NAMALWA (cell line): ENCODE measurements at regions not wholly inside any gene's neighbourhood (a gene's known extent, or its start where the extent isn't known, plus 50 kb on each side); places are given as distances from the start of the nearest gene placed in this dataset.
"Not testable (repeated sequence)": the region's sequence is repeated elsewhere in the genome, so short reads cannot be mapped to it uniquely, and the experiment has no call there.

Source experiments
- DNase-seq: peaks from one replicate; pipeline ENCODE4 v3.0.0-alpha.2; 2015; ENCODE audit warnings: low spot score

- no peak for DNase-seq
These were observed 610.9 kb upstream of the MAN1A1 start for GRCh38 chr6:119960456-119960855.

DNA sequence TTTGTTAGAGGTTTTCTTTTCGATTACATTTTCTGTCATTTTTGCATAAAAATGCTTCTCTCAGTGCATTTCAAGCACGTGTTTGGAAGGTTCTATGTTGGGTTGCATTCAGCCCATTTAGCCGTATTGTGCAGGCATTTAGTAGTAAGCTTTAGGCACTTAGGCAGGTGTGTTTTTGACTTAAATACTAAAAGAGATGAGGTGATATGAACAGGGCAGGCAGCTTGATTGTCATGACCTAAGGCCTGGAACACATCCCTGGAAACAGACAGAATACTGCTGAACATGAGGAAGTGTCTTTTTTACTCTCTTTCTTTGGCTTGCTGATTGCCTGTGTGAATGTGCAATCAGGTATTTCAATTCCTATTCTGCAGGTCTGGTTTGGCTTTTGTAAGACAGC lies 610.5 kb upstream of the MAN1A1 start:
- DNase-seq = no peak

DNA sequence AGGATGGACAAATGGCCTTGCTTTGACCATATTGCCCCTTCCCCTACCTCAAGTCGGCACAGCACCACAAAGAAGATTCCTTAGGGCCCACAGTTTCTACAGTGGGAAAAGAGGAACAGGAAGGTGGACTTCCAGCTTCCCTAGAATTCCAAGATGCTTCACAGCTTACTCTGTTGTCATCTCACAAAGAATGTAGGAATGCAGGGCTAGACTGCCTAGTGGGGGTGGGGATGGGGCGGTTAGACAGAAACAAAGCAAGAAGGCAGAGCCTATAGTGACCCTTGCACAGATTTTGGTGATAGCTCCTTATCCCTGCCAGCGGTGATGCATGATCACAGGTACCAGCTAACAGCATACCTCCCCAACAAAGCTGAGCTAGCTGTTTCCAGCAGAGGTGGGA lies 607.6 kb upstream of the MAN1A1 start:
- DNase-seq = no peak

DNA sequence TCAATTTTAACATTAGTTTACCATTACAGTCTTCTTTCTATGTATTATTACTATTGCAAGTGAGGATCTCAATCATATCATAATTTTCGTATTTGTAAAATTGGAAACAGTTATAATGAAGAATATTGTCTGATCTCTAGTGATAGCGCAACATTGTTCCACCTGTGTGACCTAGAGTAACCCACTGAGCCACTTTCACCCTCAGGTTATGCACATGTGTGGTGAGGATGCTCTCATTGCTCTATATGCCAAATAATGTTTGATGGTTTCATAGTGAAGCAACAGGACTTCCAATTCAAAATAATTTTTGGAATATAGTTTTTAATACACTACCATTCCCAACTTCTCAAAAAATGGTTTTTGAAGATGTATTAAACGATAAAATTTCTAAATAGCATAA lies 603.1 kb upstream of the MAN1A1 start:
- DNase-seq = no peak

- no peak for DNase-seq
These were observed 601.1 kb upstream of the MAN1A1 start for GRCh38 chr6:119950681-119951080.

DNA sequence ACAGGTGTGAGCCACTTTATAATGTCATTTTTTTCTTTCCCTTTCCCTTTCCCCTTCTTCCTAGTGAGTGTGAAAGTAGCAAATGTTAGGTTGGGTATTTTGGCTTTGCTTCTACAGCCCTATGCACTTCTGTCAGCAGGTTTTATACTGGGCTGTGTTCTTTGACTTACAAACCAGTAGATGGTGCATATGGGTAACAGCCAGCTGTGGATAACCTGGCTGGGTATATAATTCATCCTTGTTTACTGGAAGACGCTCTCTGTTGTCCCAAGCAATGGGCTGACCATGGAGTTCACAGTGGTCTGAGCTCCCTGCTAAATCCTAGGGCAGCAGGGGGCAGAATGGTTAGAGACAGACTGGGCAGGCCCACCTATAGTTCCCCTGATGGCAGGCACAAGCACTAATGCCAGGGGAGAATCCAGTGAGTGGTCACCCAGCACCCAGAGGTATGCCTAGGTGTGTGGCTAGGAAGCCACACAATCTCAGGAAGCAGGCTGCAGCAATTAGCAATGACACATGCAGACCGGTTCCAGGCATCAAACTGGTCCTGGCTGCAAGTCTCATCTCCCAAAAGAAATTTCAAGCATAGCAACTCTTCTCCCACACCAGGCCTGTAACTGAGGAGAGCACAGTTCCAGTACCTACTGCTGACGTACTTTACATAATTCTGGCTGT lies 592.7 kb upstream of the MAN1A1 start:
- DNase-seq = no peak

GRCh38 chr6:119938752-119939151 lies 589.2 kb upstream of the MAN1A1 start:
- DNase-seq = peak; percentile 16

GRCh38 chr6:119934816-119935215 lies 585.3 kb upstream of the MAN1A1 start:
- DNase-seq = no peak

DNA sequence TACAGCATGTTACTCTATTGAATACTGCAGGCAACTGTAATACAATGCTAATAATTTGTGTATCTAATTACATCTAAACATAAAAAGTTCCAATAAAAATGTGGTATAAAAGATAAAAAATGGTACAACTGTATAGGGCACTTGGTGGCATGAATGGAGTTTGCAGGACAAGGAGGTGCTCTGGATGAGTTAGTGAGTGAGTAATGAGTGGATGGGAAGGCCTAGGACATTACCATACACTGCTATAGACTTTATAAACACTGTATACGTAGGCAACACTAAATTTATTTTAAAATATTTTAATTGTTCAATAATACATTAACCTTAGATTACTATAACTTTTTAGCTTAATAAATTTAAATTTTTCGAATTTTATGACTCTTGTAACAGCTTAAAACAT lies 579.6 kb upstream of the MAN1A1 start:
- DNase-seq = no peak

GRCh38 chr6:119924888-119925287 lies 575.3 kb upstream of the MAN1A1 start:
- DNase-seq = not testable (repeated sequence)

DNA sequence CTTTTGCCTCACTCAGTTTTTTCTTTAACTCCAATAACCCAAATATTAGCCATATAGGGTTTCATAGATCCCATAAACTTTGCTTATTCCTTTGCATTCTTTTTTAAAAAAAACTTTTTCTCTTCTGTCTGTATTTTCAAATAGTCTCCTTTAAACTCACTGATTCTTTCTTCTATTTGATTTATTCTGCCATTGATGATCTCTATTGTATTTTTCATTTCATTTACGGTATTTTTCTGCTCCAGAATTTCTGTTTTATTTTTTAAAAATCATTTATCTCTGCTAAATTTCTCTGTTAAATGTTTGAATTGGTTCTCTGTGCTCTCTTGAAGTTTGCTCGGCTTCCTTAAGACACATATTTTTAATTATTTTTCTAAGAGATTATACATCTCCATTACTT lies 573.3 kb upstream of the MAN1A1 start:
- DNase-seq = no peak

GRCh38 chr6:119921491-119922010 lies 572.0 kb upstream of the MAN1A1 start:
- DNase-seq = no peak

DNA sequence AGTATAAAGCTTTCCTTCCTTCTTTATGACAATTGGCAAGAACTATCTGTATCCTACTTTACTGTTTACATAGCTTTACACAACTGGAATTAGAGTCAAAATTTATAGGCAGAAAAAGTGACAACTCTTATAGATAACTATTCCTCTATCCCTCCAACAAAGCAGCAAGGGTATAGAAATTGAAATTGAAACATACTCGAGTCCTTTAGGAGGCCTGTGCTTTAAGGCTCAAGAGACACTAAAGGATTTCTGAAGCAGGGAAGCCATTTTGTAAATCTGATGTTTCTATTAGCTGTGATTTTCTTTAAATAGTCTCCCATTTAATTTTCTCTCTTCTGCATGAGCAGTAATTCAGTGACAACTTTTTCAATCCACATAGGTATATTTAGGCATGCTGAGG lies 567.6 kb upstream of the MAN1A1 start:
- no peak for DNase-seq

DNA sequence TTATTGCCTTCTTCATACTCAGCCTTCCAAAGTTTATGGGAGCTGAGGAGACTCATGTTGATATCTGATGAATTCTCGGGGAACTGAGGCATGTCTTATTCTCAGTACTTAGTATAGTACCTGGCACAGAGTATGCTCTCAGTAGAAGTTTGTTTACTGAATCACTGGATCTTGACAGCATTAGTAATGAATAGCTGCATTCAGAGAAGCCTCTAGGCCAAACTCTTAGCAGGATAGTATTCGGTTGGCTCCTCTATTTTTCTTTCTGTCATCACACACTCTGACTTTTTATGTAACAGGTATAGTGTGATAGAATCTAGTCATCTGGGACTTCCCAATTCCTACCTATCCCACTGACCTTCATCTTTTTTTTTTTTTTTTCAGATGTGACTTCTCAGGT lies 566.4 kb upstream of the MAN1A1 start:
- DNase-seq = no peak

DNA sequence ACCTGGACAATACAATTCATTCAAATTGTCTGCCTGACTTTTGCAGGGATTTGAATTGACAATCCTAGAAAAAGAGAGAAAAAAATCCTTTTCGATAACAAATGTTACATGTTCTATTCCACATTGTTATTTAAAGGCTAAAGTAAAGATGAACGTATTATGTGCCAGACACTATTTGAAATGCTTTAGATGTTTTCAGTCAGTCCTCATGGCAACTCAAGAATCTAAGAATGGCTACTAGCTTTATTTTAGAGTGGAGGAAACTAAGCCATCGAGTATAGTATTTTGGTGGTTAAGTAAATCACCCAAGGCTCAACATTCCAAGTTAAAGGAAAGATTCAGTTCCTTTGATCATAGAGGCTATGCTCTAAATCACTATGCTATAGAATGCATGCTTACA lies 558.6 kb upstream of the MAN1A1 start:
- DNase-seq = no peak

DNA sequence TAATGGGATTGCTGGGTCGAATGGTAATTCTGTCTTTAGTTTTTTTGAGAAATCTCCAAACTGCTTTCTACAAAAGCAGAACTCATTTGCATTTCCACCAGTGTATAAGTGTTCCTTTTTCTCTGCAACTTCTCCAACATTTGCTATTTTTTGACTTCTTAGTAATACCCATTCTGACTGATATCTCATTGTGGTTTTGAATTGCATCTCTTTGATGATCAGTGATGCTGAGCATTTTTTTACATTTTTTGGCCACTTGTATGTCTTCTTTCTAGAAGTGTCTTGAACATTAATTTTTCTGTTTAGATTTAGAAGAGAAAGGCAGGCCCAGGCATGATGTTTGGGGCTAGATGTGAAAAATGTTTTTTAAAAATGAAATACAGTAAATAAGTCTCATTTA lies 553.1 kb upstream of the MAN1A1 start:
- DNase-seq = no peak

DNA sequence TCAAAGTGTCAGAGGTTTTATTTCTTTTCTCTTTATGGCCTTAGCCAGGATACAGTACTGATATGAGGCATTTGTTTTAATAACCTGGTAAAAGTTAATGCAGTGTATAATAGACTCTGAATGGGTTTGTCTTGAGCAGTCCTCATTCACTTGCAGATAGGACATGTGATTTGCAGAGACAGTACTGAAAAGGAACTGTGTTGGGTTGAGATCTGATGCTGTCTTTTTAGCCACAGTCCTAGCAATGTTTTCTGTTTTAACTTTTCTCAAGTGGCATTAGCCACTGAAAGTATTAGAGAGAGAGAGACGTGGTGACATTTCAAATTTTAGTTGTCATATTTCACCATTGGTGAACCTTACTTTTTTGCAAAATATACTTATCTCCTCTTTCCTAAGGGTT lies 547.2 kb upstream of the MAN1A1 start:
- DNase-seq = no peak

GRCh38 chr6:119895626-119896025 lies 546.1 kb upstream of the MAN1A1 start:
- DNase-seq = no peak

- no peak for DNase-seq
These were observed 545.2 kb upstream of the MAN1A1 start for GRCh38 chr6:119894811-119895210.

DNA sequence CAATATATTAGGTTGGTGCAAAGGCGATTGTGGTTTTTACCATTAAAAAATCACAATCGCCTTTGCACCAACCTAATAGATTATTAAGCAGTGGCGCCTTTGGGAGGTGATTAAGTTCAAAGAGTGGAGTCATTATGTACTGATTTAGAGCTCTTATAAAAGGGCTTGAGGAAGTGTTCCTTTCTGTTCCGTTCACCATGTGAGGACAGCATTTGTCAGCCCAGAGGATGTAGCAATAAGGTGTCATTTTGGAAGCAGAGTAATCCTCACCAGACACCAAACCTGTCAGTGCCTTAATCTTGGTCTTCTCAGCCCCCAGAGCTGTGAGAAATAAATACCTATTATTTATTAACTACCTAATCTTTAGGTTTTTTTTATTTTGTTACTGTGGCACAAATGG lies 542.1 kb upstream of the MAN1A1 start:
- no peak for DNase-seq

DNA sequence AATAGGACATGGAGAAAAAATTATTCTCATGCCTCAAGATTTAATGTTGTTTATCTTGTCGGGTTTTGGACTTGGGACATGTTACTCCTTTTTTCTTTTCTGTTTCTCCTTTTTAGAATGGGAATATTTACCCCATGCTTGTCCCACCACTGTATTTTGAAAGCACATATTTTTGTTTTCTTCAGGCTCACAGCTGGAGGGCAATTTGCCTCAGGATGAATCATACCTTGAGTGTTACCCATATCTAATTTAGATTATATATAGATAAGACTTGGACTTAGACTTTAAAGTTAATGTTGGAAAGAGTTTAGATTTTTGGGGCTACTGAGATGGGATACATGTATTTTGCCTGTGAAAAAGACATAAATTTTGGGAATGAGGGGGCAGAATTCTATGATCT lies 541.6 kb upstream of the MAN1A1 start:
- DNase-seq = no peak

DNA sequence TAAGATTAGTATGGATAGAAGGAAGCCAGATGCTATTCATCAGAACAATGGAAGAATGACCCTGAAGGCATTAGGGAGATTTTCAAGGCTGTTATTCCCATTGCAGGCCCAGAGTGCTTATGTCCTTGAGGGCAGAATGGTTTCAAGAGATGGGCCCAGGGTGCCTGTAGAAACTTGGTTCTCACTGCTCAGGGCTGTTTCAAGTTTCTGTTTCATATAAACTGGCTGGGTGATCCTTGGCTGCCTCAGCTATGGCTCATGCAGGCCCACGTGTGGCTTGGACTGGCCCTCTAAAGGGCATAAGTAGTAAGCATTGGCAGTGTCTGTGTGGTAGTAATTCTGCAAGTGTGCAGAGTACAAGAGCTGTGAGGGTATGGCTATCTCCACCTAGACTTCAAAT lies 540.9 kb upstream of the MAN1A1 start:
- no peak for DNase-seq

DNA sequence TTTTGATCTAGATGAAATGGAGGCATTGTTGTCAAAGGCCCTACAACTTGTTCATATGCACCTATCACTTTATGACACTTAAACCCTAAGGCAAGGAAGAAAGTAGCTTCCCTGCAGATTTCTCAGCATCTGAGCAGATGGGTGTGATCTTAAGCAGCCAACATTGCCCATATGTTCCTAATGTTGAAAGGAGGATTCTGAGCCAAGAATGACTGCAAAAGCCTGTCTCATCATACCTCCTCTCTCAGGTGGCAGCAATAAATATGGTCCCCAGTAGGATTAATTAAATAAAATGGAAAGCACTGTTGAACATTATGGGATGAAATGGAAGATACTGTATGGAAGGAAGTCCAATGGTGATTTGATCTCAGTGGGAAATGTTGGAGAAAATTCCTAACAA lies 538.1 kb upstream of the MAN1A1 start:
- DNase-seq = no peak

- no peak for DNase-seq
These were observed 531.9 kb upstream of the MAN1A1 start for GRCh38 chr6:119881416-119881815.

GRCh38 chr6:119880840-119881239 lies 531.3 kb upstream of the MAN1A1 start:
- DNase-seq = no peak
